B cell (primary cell): ENCODE measurements at regions not wholly inside any gene's neighbourhood (a gene's known extent, or its start where the extent isn't known, plus 50 kb on each side); places are given as distances from the start of the nearest gene placed in this dataset.
A peak's percentile ranks its signal among the peaks of the same experiment; 100 is the strongest.

ENCODE experiments used
- ATAC-seq: fragments of 200-7000 bp; cut with Tn5 transposase; one replicate; pipeline ENCODE4 v1.10.0; 2021; ENCODE audit warnings: low read depth, mild to moderate bottlenecking, moderate number of reproducible peaks, moderate library complexity
- CTCF ChIA-PET: fragments of 350-600 bp; sonication (Branson Sonifier 250); formaldehyde crosslinking; loops from one replicate; lab custom pipeline; 2021; ENCODE audit warnings: antibody characterized with exemption, inconsistent platforms; lab: Charles Lee
- POLR2A ChIA-PET: fragments of 350-600 bp; sonication (Branson Sonifier 250); formaldehyde crosslinking; loops from one replicate; lab custom pipeline; 2021; ENCODE audit warnings: antibody characterized with exemption; lab: Charles Lee
- DNase-seq: peaks from one replicate; pipeline ENCODE4 v3.0.0; 2013
- H2AFZ ChIP-seq: 2 replicates; pipeline ENCODE4 v1.6.1; 2012; ENCODE audit warnings: mild to moderate bottlenecking, low read depth, low read length; ENCODE audit not compliant: insufficient read depth, poor library complexity, severe bottlenecking
- H3K27ac ChIP-seq, 2 donors: 1 replicate in 1 of 2; 2 replicates in 1 of 2; pipeline ENCODE4 v1.5.1; 2012 to 2013; ENCODE audit warnings: low read length in 2 of 2, mild to moderate bottlenecking in 2 of 2, moderate library complexity in 1 of 2
- H3K27me3 ChIP-seq, 4 experiments: fragments of 200-600 bp in 1 of 4; sonication (generic) in 1 of 4; replicated peaks in 1 of 4; 1 replicate in 2 of 4; 2 replicates in 2 of 4; pipeline versions ENCODE4 v1.6.1 to v1.7.0; 2013 to 2016; ENCODE audit warnings: low read length in 3 of 4, mild to moderate bottlenecking in 2 of 4, mixed read lengths in 1 of 4, moderate library complexity in 1 of 4; ENCODE audit not compliant: insufficient read depth in 4 of 4, control insufficient read depth in 3 of 4; ENCODE audit errors: control extremely low read depth in 1 of 4
- H3K36me3 ChIP-seq, 2 experiments: replicated peaks in 1 of 2; 1 replicate in 1 of 2; 2 replicates in 1 of 2; pipeline versions ENCODE4 v1.6.1 to v1.7.1; 2013; ENCODE audit warnings: low read length in 1 of 2; ENCODE audit not compliant: insufficient read depth in 2 of 2, control insufficient read depth in 1 of 2; ENCODE audit errors: control extremely low read depth in 1 of 2, extremely low read depth in 1 of 2
- H3K4me1 ChIP-seq, 2 donors: fragments of 200-600 bp in 1 of 2; sonication (generic) in 1 of 2; 1 replicate in 1 of 2; 2 replicates in 1 of 2; pipeline versions ENCODE4 v1.5.1 to v1.6.1; 2013 to 2017; ENCODE audit warnings: low read length in 2 of 2; ENCODE audit not compliant: control insufficient read depth in 2 of 2, insufficient read depth in 2 of 2
- H3K4me2 ChIP-seq: replicated peaks from 2 replicates; pipeline ENCODE3; 2012; ENCODE audit warnings: mild to moderate bottlenecking, low read depth, low read length; ENCODE audit not compliant: poor library complexity, severe bottlenecking
- H3K4me3 ChIP-seq, 5 experiments: fragments of 200-600 bp in 1 of 5; sonication (generic) in 1 of 5; 1 replicate in 3 of 5; 2 replicates in 2 of 5; pipeline versions ENCODE4 v1.5.1 to v1.7.0; 2011 to 2016; ENCODE audit warnings: low read length in 4 of 5, mild to moderate bottlenecking in 4 of 5, low read depth in 2 of 5, control low read depth in 1 of 5, moderate library complexity in 1 of 5; ENCODE audit not compliant: insufficient read depth in 1 of 5; ENCODE audit errors: control extremely low read depth in 1 of 5, extremely low read depth in 1 of 5
- H3K79me2 ChIP-seq: fragments of 200-600 bp; sonication (generic); one replicate; pipeline ENCODE4 v1.6.0; 2016; ENCODE audit warnings: low read length; ENCODE audit not compliant: control insufficient read depth, insufficient read depth
- H3K9ac ChIP-seq: fragments of 200-600 bp; sonication (generic); 2 replicates; pipeline ENCODE4 v1.6.1; 2017; ENCODE audit warnings: mild to moderate bottlenecking, low read length, moderate library complexity
- H3K9me3 ChIP-seq, 3 donors: one replicate each; pipeline versions ENCODE4 v1.6.1 to v1.7.1; 2013; ENCODE audit warnings: low read length in 2 of 3; ENCODE audit not compliant: control insufficient read depth in 2 of 3, insufficient read depth in 1 of 3; ENCODE audit errors: control extremely low read depth in 1 of 3
- H4K20me1 ChIP-seq: 2 replicates; pipeline ENCODE4 v1.6.0; 2012; ENCODE audit warnings: mild to moderate bottlenecking, low read length; ENCODE audit not compliant: insufficient read depth, control insufficient read depth, poor library complexity, severe bottlenecking
- H3K27ac Mint-ChIP-seq: one replicate; pipeline ENCODE4 v1.8.0; 2021; ENCODE audit warnings: mixed read lengths
- H3K27me3 Mint-ChIP-seq: one replicate; pipeline ENCODE4 v1.8.0; 2021; ENCODE audit warnings: mixed read lengths
- H3K4me1 Mint-ChIP-seq: one replicate; pipeline ENCODE4 v1.8.0; 2021; ENCODE audit warnings: mixed read lengths
- H3K4me3 Mint-ChIP-seq: one replicate; pipeline ENCODE4 v1.8.0; 2021; ENCODE audit warnings: mixed read lengths
- H3K9me3 Mint-ChIP-seq: one replicate; pipeline ENCODE4 v1.8.0; 2022; ENCODE audit warnings: mixed read lengths; ENCODE audit not compliant: insufficient read depth
- CTCF ChIP-seq: fragments of 200-600 bp; IDR thresholded peaks from one replicate; pipeline ENCODE4 v1.8.0; 2022; ENCODE audit warnings: antibody characterized with exemption, mild to moderate bottlenecking
- EZH2 ChIP-seq: IDR thresholded peaks from 2 replicates; pipeline ENCODE4 v1.6.1; 2012; ENCODE audit warnings: borderline replicate concordance, low read depth, mild to moderate bottlenecking, moderate library complexity, low read length; ENCODE audit not compliant: insufficient read depth, poor library complexity, severe bottlenecking
- WGBS: methylation state at CpG from one replicate; pipeline ENCODE4 v1.1.5; 2013; ENCODE audit warnings: missing lambda C conversion rate; ENCODE audit not compliant: insufficient coverage; 5-methylcytosine and 5-hydroxymethylcytosine counted together
- intact Hi-C: fragments of 100-400 bp; cut with micrococcal nuclease; formaldehyde crosslinking; loops from one replicate; pipeline ENCODE4 v1.10.0; 2022

- no peak for ATAC-seq
- H3K27me3 Mint-ChIP-seq, result peaks cover 37% of the 10 kb centered on the region
- intact Hi-C loops, result loop anchor here (5.0 kb wide), 1 partner anchor 612 kb away; no protein-coding TSS in a partner anchor
- H2AFZ ChIP-seq, result no peak overlapping the region
- H3K9me3 Mint-ChIP-seq, result no peaks in the 10 kb centered on the region
- H3K4me1 Mint-ChIP-seq, result no peaks in the 10 kb centered on the region
- no peak overlapping the region for H3K4me2 ChIP-seq
- WGBS, result 95% methylated on average over 4 of the region's 4 CpGs
- CTCF ChIA-PET, result interaction anchor here (1.0 to 1.2 kb wide), 2 partner anchors 19 to 611 kb away, joined by 4 read pairs; no protein-coding TSS in a partner anchor
- H3K4me3 ChIP-seq, result no peak overlapping the region
- H3K27me3 ChIP-seq, result peaks cover 0 to 12% (median 0%) of the 10 kb centered on the region in 4 experiments
- no peaks in the 10 kb centered on the region for H3K9me3 ChIP-seq
- no peaks in the 10 kb centered on the region for H3K79me2 ChIP-seq
- POLR2A ChIA-PET, result no interaction called here
- DNase-seq, result no peak
- H3K36me3 ChIP-seq, result no peaks in the 10 kb centered on the region
- H3K9ac ChIP-seq, result no peak overlapping the region
- no peak overlapping the region for H3K27ac ChIP-seq
- no peaks in the 10 kb centered on the region for H4K20me1 ChIP-seq
- H3K4me3 Mint-ChIP-seq, result no peak overlapping the region
- TF ChIP-seq CTCF, result no peak
- no peak for TF ChIP-seq EZH2
- no peaks in the 10 kb centered on the region for H3K4me1 ChIP-seq
- H3K27ac Mint-ChIP-seq, result no peak overlapping the region
Measured at GRCh38 chr2:235135195-235135965, 183.6 kb downstream of the SH3BP4 start.

GRCh38 chr2:235135990-235136561, 184.3 kb downstream of the SH3BP4 start:
- no peak for ATAC-seq
- TF ChIP-seq EZH2, result no peak
- TF ChIP-seq CTCF, result peak; percentile 64
- ChIA-PET POLR2A (no interaction called here), CTCF (interaction anchor here (1.0 to 1.2 kb wide), 2 partner anchors 19 to 610 kb away, joined by 4 read pairs; no protein-coding TSS in a partner anchor)
- H3K27ac Mint-ChIP-seq, result no peak overlapping the region
- peaks cover 37% of the 10 kb centered on the region for H3K27me3 Mint-ChIP-seq
- WGBS, result 53% methylated on average over 11 of the region's 19 CpGs
- peaks cover 0 to 12% (median 0%) of the 10 kb centered on the region in 4 experiments for H3K27me3 ChIP-seq
- no peaks in the 10 kb centered on the region for H3K9me3 Mint-ChIP-seq
- no peak overlapping the region for H3K4me3 Mint-ChIP-seq
- H3K36me3 ChIP-seq, result no peaks in the 10 kb centered on the region
- no peak overlapping the region for H3K4me3 ChIP-seq
- intact Hi-C loops, result loop anchor here (5.0 kb wide), 1 partner anchor 611 kb away; no protein-coding TSS in a partner anchor
- H4K20me1 ChIP-seq, result no peaks in the 10 kb centered on the region
- H3K9me3 ChIP-seq, result no peaks in the 10 kb centered on the region
- no peaks in the 10 kb centered on the region for H3K4me1 ChIP-seq
- DNase-seq, result peak; percentile 36
- no peak overlapping the region for H3K4me2 ChIP-seq
- H3K9ac ChIP-seq, result no peak overlapping the region
- no peaks in the 10 kb centered on the region for H3K79me2 ChIP-seq
- no peaks in the 10 kb centered on the region for H3K4me1 Mint-ChIP-seq
- no peak overlapping the region for H2AFZ ChIP-seq
- no peak overlapping the region for H3K27ac ChIP-seq
